K562 (cell line): ENCODE measurements at regions not wholly inside any gene's neighbourhood (a gene's known extent, or its start where the extent isn't known, plus 50 kb on each side); places are given as distances from the start of the nearest gene placed in this dataset.

ENCODE experiments used
- ARID1B ChIP-seq: fragments of 450-650 bp; IDR thresholded peaks from 2 replicates; pipeline ENCODE4 v1.6.1; 2016; ENCODE audit warnings: antibody characterized with exemption, mild to moderate bottlenecking, inconsistent platforms
- BRD4 ChIP-seq: fragments of 200-600 bp; sonication (generic); IDR thresholded peaks from 2 replicates; pipeline ENCODE4 v1.6.1; 2017; ENCODE audit warnings: inconsistent platforms
- C11orf30 ChIP-seq: fragments of 450-650 bp; IDR thresholded peaks from 2 replicates; pipeline ENCODE4 v1.6.1; 2016; ENCODE audit warnings: low read depth, mild to moderate bottlenecking
- CEBPG ChIP-seq, 3 experiments: fragments of 200-800 bp in 1 of 3; sonication (Bioruptor generic) in 1 of 3; sonication (generic) in 1 of 3; formaldehyde crosslinking in 1 of 3; IDR thresholded peaks in 2 of 3; conservative IDR thresholded peaks in 1 of 3; 2 replicates each; pipeline versions ENCODE4 v1.6.1 to v1.8.0; 2016 to 2022; ENCODE audit warnings: missing compliant biosample characterization in 2 of 3, missing genetic modification characterization in 2 of 3, mild to moderate bottlenecking in 1 of 3, missing genetic modification reagents in 1 of 3
- DIDO1 ChIP-seq: fragments of 450-650 bp; IDR thresholded peaks from 2 replicates; pipeline ENCODE4 v1.6.1; 2016; ENCODE audit warnings: low read depth, missing biosample characterization, missing genetic modification characterization
- GTF2A2 ChIP-seq: IDR thresholded peaks from 2 replicates; pipeline ENCODE4 v1.6.1; 2016; ENCODE audit warnings: mild to moderate bottlenecking, missing genetic modification characterization, missing compliant biosample characterization
- HNRNPUL1 ChIP-seq: fragments of 200-400 bp; formaldehyde crosslinking; IDR thresholded peaks from 2 replicates; pipeline ENCODE4 v1.6.1; 2017; ENCODE audit warnings: low read length
- MAFK ChIP-seq: IDR thresholded peaks from 2 replicates; pipeline ENCODE4 v1.6.1; 2011; ENCODE audit warnings: low read length, improper control_type of control experiment
- MEIS2 ChIP-seq: fragments of 450-650 bp; IDR thresholded peaks from 2 replicates; pipeline ENCODE4 v1.6.1; 2014; ENCODE audit warnings: mild to moderate bottlenecking; ENCODE audit not compliant: partially characterized antibody
- PCBP2 ChIP-seq: fragments of 200-400 bp; formaldehyde crosslinking; IDR thresholded peaks from 2 replicates; pipeline ENCODE4 v1.6.1; 2018; ENCODE audit warnings: low read length, low read depth, mild to moderate bottlenecking, moderate library complexity; ENCODE audit not compliant: poor library complexity, severe bottlenecking
- POU5F1 ChIP-seq: fragments of 150-350 bp; IDR thresholded peaks from 2 replicates; pipeline ENCODE4 v1.6.1; 2014; ENCODE audit warnings: borderline replicate concordance, low read length, low read depth, mild to moderate bottlenecking; ENCODE audit not compliant: partially characterized antibody
- RNF2 ChIP-seq: sonication (generic); IDR thresholded peaks from 2 replicates; pipeline ENCODE4 v1.6.1; 2016
- SETDB1 ChIP-seq: IDR thresholded peaks from one replicate; pipeline ENCODE4 v1.6.1; 2012; ENCODE audit warnings: low read length, control low read depth, inconsistent platforms
- SOX6 ChIP-seq: fragments of 450-650 bp; IDR thresholded peaks from 2 replicates; pipeline ENCODE4 v1.6.1; 2014; ENCODE audit warnings: mild to moderate bottlenecking
- TCFL5 ChIP-seq: fragments of 250-450 bp; sonication (Bioruptor Pico); conservative IDR thresholded peaks from 2 replicates; pipeline ENCODE4 v1.6.1; 2021; ENCODE audit warnings: mild to moderate bottlenecking, moderate library complexity, matching md5 sums
- TOE1 ChIP-seq, 2 experiments: fragments of 450-650 bp in 1 of 2; sonication (generic) in 1 of 2; formaldehyde crosslinking in 1 of 2; IDR thresholded peaks; 2 replicates each; pipeline versions ENCODE4 v1.7.1 to v1.8.0; 2016 to 2022; ENCODE audit warnings: borderline replicate concordance in 2 of 2, mild to moderate bottlenecking in 2 of 2, antibody characterized with exemption in 1 of 2, inconsistent platforms in 1 of 2, low read depth in 1 of 2, missing genetic modification reagents in 1 of 2, moderate library complexity in 1 of 2
- ZEB2 ChIP-seq: fragments of 450-650 bp; IDR thresholded peaks from 2 replicates; pipeline ENCODE4 v1.6.1; 2016
- ZKSCAN8 ChIP-seq: fragments of 200-800 bp; sonication (Bioruptor generic); IDR thresholded peaks from 2 replicates; pipeline ENCODE4 v1.6.1; 2016; ENCODE audit warnings: missing genetic modification characterization, missing compliant biosample characterization
- ZNF764 ChIP-seq: fragments of 250-450 bp; sonication (Bioruptor Pico); IDR thresholded peaks from 2 replicates; pipeline ENCODE4 v1.4.0; 2020; ENCODE audit warnings: low read depth, mild to moderate bottlenecking, moderate library complexity
- TF ChIP-seq, protein P1 (sequence below): fragments of 450-650 bp; IDR thresholded peaks from 2 replicates; pipeline ENCODE4 v1.6.1; 2016; ENCODE audit warnings: borderline replicate concordance
- TF ChIP-seq, protein P2 (sequence below): sonication (generic); formaldehyde crosslinking; IDR thresholded peaks from 2 replicates; pipeline ENCODE4 v1.9.0; 2022; ENCODE audit warnings: mild to moderate bottlenecking, missing genetic modification reagents
- TF ChIP-seq, protein P3 (sequence below): fragments of 450-650 bp; IDR thresholded peaks from 2 replicates; pipeline ENCODE4 v1.6.1; 2016; ENCODE audit warnings: low read depth, mild to moderate bottlenecking, moderate library complexity

DNA sequence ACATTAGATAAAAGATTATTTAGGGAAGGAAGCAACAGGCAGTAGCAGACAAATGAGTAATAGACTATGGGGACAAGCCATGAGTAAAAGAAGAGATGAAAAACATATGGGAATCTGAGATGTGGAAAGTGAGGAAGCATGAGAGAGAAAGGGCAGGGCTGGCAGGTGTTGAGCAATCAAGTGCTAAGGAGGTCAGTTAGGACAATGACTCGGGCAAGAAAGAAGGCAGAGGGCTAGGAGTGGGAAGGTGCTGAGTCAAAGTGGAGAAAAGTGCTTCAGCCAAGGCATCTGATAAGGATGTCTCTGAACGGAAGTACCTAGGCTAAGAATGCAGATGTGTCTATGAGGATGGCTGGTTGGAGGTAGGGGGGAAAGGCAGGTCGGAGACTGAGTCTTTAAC is 291.9 kb upstream of the HTR2A start (continued):
- TF ChIP-seq GTF2A2 (tag) (no peak), TOE1 (IDR thresholded peaks at IDR 0.05; ENCODE audit: borderline replicate concordance) (no peak), TOE1 (CRISPR knock-in tag; IDR thresholded peaks at IDR 0.05; ENCODE audit: borderline replicate concordance, low read depth) (no peak), PCBP2 (no peak), BRD4 (no peak), ZKSCAN8 (CRISPR knock-in tag) (no peak), ZNF764 (CRISPR knock-in tag) (no peak), C11orf30 (peak; percentile 57), ZEB2 (peak; percentile 86), MAFK (peak; percentile 19; the same call in 1 of the 2 replicates), MEIS2 (peak; percentile 8), RNF2 (no peak), HNRNPUL1 (no peak), CEBPG (CRISPR knock-in tag; IDR thresholded peaks at IDR 0.05) (no peak), CEBPG (tag; conservative IDR thresholded peaks at IDR 0.05 in 1 of 2, IDR thresholded peaks at IDR 0.05 in 1 of 2) (peak; percentile 79 to 89), SOX6 (peak; percentile 63), ARID1B (peak; percentile 29; the same call in 1 of the 2 replicates), SETDB1 (no peak), TCFL5 (CRISPR knock-in tag) (no peak), POU5F1 (no peak), DIDO1 (tag) (no peak)
- TF ChIP-seq, protein P1, sequence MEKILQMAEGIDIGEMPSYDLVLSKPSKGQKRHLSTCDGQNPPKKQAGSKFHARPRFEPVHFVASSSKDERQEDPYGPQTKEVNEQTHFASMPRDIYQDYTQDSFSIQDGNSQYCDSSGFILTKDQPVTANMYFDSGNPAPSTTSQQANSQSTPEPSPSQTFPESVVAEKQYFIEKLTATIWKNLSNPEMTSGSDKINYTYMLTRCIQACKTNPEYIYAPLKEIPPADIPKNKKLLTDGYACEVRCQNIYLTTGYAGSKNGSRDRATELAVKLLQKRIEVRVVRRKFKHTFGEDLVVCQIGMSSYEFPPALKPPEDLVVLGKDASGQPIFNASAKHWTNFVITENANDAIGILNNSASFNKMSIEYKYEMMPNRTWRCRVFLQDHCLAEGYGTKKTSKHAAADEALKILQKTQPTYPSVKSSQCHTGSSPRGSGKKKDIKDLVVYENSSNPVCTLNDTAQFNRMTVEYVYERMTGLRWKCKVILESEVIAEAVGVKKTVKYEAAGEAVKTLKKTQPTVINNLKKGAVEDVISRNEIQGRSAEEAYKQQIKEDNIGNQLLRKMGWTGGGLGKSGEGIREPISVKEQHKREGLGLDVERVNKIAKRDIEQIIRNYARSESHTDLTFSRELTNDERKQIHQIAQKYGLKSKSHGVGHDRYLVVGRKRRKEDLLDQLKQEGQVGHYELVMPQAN, result no peak
- TF ChIP-seq, protein P2, sequence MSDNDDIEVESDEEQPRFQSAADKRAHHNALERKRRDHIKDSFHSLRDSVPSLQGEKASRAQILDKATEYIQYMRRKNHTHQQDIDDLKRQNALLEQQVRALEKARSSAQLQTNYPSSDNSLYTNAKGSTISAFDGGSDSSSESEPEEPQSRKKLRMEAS (CRISPR knock-in tag), result no peak
- TF ChIP-seq, protein P3, sequence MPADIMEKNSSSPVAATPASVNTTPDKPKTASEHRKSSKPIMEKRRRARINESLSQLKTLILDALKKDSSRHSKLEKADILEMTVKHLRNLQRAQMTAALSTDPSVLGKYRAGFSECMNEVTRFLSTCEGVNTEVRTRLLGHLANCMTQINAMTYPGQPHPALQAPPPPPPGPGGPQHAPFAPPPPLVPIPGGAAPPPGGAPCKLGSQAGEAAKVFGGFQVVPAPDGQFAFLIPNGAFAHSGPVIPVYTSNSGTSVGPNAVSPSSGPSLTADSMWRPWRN, result no peak
